Retinal pigment epithelial cell (primary cell): ENCODE measurements at regions not wholly inside any gene's neighbourhood (a gene's known extent, or its start where the extent isn't known, plus 50 kb on each side); places are given as distances from the start of the nearest gene placed in this dataset.
"Not testable (repeated sequence)": the region's sequence is repeated elsewhere in the genome, so short reads cannot be mapped to it uniquely, and the experiment has no call there.

Experiments used
- DNase-seq: peaks from one replicate; pipeline ENCODE4 v3.0.0-alpha.2; 2010; ENCODE audit warnings: low read depth
- H3K4me3 ChIP-seq: 2 replicates; pipeline ENCODE4 v1.5.1; 2011; ENCODE audit warnings: mild to moderate bottlenecking, low read length, control low read depth, moderate library complexity
- TF ChIP-seq, protein P1 (sequence below): conservative IDR thresholded peaks from 2 replicates; pipeline ENCODE4 v1.5.1; 2011; ENCODE audit warnings: low read depth, low read length, control low read depth, inconsistent platforms

DNA sequence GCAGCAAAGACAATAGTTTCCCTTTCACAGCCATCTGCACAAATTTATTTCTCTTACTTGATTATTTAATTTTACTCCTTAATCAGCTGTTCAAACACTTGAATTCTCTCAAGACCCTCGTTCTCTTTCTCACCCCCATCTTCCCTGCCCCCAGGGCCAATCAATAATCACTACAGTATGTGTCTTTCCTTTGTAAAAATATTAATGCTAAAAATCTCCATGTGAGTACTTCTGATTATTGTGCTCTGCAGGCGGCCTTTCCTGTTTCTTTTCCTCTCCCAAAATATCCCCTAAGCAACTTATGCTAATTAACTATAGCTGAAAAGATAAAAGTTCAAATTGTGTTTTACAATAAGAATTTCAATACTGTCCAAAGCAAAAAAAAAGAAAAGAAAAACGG lies 617.0 kb upstream of the CBLB start:
- TF ChIP-seq, protein P1, sequence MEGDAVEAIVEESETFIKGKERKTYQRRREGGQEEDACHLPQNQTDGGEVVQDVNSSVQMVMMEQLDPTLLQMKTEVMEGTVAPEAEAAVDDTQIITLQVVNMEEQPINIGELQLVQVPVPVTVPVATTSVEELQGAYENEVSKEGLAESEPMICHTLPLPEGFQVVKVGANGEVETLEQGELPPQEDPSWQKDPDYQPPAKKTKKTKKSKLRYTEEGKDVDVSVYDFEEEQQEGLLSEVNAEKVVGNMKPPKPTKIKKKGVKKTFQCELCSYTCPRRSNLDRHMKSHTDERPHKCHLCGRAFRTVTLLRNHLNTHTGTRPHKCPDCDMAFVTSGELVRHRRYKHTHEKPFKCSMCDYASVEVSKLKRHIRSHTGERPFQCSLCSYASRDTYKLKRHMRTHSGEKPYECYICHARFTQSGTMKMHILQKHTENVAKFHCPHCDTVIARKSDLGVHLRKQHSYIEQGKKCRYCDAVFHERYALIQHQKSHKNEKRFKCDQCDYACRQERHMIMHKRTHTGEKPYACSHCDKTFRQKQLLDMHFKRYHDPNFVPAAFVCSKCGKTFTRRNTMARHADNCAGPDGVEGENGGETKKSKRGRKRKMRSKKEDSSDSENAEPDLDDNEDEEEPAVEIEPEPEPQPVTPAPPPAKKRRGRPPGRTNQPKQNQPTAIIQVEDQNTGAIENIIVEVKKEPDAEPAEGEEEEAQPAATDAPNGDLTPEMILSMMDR = no peak
- H3K4me3 ChIP-seq = no peak overlapping the region
- DNase-seq = no peak

- DNase-seq, H3K4me3 ChIP-seq: not testable (repeated sequence)
Observed at GRCh38 chr3:106486945-106487639, 618.3 kb upstream of the CBLB start.

- TF ChIP-seq, protein P1 = no peak
- H3K4me3 ChIP-seq = no peak overlapping the region
- no peak for DNase-seq
Observed at GRCh38 chr3:106488331-106488730, 619.5 kb upstream of the CBLB start.

- no peak for DNase-seq
- no peak overlapping the region for H3K4me3 ChIP-seq
- TF ChIP-seq, protein P1 = no peak
Observed at GRCh38 chr3:106491796-106492195, 623.0 kb upstream of the CBLB start.

DNA sequence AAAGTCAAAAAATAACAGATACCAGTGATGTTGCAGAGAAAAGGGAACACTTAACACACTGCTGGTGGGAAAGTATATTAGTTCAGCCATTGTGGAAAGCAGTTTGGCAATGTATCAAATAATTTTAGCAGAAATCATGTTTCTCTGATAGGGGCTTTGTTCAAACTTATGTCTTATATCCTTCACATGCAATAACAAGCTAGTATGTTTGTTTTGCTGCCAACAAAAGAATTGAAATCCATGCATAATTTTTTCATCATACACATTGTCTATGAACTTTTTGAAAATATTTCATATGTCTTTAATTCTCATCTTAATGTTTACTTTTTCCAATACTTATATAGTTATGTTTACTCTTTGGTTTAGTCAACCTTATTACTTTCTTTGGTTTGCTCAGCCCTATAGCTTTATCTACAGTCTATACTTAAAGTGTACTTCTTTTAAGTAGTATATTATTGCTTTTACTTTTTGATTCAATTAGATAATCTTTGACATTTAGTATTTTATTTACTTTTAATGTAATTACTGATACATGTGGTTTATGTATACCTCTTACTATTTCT lies 639.6 kb upstream of the CBLB start:
- TF ChIP-seq, protein P1 = no peak

GRCh38 chr3:106510206-106510605 lies 641.4 kb upstream of the CBLB start:
- TF ChIP-seq, protein P1 = no peak

More for the DNA sequence above, 639.6 kb upstream of the CBLB start:
- no peak overlapping the region for H3K4me3 ChIP-seq
- DNase-seq = no peak

DNA sequence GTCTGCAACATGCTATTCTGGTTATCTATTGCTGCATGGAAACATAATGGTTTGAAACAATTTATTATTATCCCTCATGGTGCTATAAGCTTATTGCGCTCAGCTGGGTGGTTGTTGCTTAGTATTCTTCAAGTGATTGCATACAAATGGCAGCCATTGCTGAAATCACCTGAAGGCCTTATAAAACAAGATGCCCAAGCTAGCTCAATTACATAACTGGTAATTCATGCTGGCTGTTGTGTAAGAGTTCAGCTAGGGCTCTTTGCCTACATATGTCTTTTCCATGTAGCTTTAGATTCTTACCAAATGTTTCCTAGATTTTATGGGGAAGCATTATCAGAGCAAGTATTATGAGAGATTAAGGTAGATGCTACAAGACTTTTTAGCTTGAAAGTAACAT lies 644.0 kb upstream of the CBLB start:
- no peak for DNase-seq
- TF ChIP-seq, protein P1 = no peak
- H3K4me3 ChIP-seq = no peak overlapping the region

More at GRCh38 chr3:106510206-106510605, 641.4 kb upstream of the CBLB start:
- DNase-seq = no peak
- H3K4me3 ChIP-seq = no peak overlapping the region
